HCT116 (cell line): ENCODE measurements at regions not wholly inside any gene's neighbourhood (a gene's known extent, or its start where the extent isn't known, plus 50 kb on each side); places are given as distances from the start of the nearest gene placed in this dataset.

Experiments used
- ATAC-seq: fragments of 200-7000 bp; cut with Tn5 transposase; 2 replicates; pipeline ENCODE4 v1.9.1; 2020; ENCODE audit warnings: mild to moderate bottlenecking, moderate library complexity
- BruUV-seq: library from RNA; stranded (reverse); fragments of 400-500 nt; replicated peaks from 2 replicates; lab custom pipeline; 2021; lab: Mats Ljungman, UMichigan
- CTCF ChIA-PET: fragments of 300-600 bp; sonication (Branson Sonifier 250); formaldehyde crosslinking; loops from one replicate; lab custom pipeline; 2021; ENCODE audit warnings: antibody characterized with exemption; lab: Charles Lee
- POLR2A ChIA-PET: fragments of 300-600, 350-600 bp; sonication (Branson Sonifier 250); formaldehyde crosslinking; loops from one replicate; lab custom pipeline; 2021; ENCODE audit warnings: antibody characterized with exemption; lab: Charles Lee
- RAD21 ChIA-PET, 2 experiments: fragments of 300-600 bp; sonication (Branson Sonifier 250); formaldehyde crosslinking; loops; one replicate each; lab custom pipeline; 2023; ENCODE audit warnings: low total read pairs in 2 of 2; ENCODE audit not compliant: uncharacterized antibody in 2 of 2, unreplicated experiment in 2 of 2, low non-redundant PET in 1 of 2; lab: Charles Lee
- DNase-seq: peaks from one replicate; pipeline ENCODE4 v3.0.0-alpha.2; 2010; ENCODE audit warnings: low read depth, low spot score
- H2AFZ ChIP-seq: fragments of 200-600 bp; shearing (Covaris generic), sonication (generic); 2 replicates; pipeline ENCODE4 v1.6.1; 2017; ENCODE audit warnings: low read depth, mixed run types, mixed read lengths, antibody characterized with exemption, low read length; ENCODE audit not compliant: poor library complexity, severe bottlenecking
- H3K27ac ChIP-seq: 2 replicates; pipeline ENCODE4 v1.5.1; 2012; ENCODE audit warnings: low read depth, low read length
- H3K27me3 ChIP-seq: fragments of 200-600 bp; sonication (generic); 2 replicates; pipeline ENCODE4 v1.6.1; 2016; ENCODE audit warnings: mixed run types, low read length, mixed read lengths; ENCODE audit not compliant: insufficient read depth
- H3K36me3 ChIP-seq, 2 experiments: fragments of 200-500 bp in 1 of 2; fragments of 200-600 bp in 1 of 2; sonication (Bioruptor generic) in 1 of 2; sonication (generic) in 1 of 2; 2 replicates each; pipeline versions ENCODE4 v1.5.1 to v1.6.1; 2014 to 2016; ENCODE audit warnings: low read length in 2 of 2, inconsistent platforms in 1 of 2, mixed read lengths in 1 of 2, mixed run types in 1 of 2; ENCODE audit not compliant: insufficient read depth in 2 of 2, control insufficient read depth in 1 of 2
- H3K4me1 ChIP-seq, 2 experiments: fragments of 200-600 bp in 1 of 2; sonication (generic) in 1 of 2; 2 replicates each; pipeline versions ENCODE4 v1.5.1 to v1.6.1; 2012 to 2017; ENCODE audit warnings: low read length in 2 of 2, inconsistent platforms in 1 of 2, mild to moderate bottlenecking in 1 of 2, mixed read lengths in 1 of 2, mixed run types in 1 of 2, moderate library complexity in 1 of 2; ENCODE audit not compliant: insufficient read depth in 2 of 2, control insufficient read depth in 1 of 2
- H3K4me2 ChIP-seq: fragments of 200-600 bp; sonication (generic); 2 replicates; pipeline ENCODE4 v1.6.1; 2017; ENCODE audit warnings: mixed run types, low read length, mixed read lengths
- H3K4me3 ChIP-seq, 2 experiments: fragments of 200-600 bp in 1 of 2; sonication (generic) in 1 of 2; replicated peaks in 1 of 2; 2 replicates each; pipeline ENCODE4 v1.5.1; 2011 to 2016; ENCODE audit warnings: low read length in 2 of 2, control low read depth in 1 of 2, low read depth in 1 of 2, mild to moderate bottlenecking in 1 of 2, mixed read lengths in 1 of 2, mixed run types in 1 of 2
- H3K79me2 ChIP-seq: fragments of 200-600 bp; sonication (generic); 2 replicates; pipeline ENCODE4 v1.6.1; 2017; ENCODE audit warnings: mild to moderate bottlenecking, mixed run types, low read length, moderate library complexity, mixed read lengths; ENCODE audit not compliant: insufficient read depth
- H3K9ac ChIP-seq: fragments of 200-600 bp; sonication (generic); 2 replicates; pipeline ENCODE4 v1.6.1; 2016; ENCODE audit warnings: low read length, mixed read lengths
- H3K9me2 ChIP-seq: fragments of 200-600 bp; sonication (generic), shearing (Covaris generic); 2 replicates; pipeline ENCODE4 v1.6.1; 2017; ENCODE audit warnings: mixed run types, mild to moderate bottlenecking, moderate library complexity; ENCODE audit not compliant: insufficient read depth
- H3K9me3 ChIP-seq, 2 experiments: fragments of 200-500 bp in 1 of 2; fragments of 200-600 bp in 1 of 2; sonication (Bioruptor generic) in 1 of 2; sonication (generic) in 1 of 2; 2 replicates each; pipeline ENCODE4 v1.6.1; 2014 to 2017; ENCODE audit warnings: low read length in 2 of 2, mixed read lengths in 2 of 2, inconsistent platforms in 1 of 2, low read depth in 1 of 2, mild to moderate bottlenecking in 1 of 2, mixed run types in 1 of 2, moderate library complexity in 1 of 2; ENCODE audit not compliant: control insufficient read depth in 1 of 2, insufficient read depth in 1 of 2
- H4K20me1 ChIP-seq: fragments of 200-600 bp; sonication (generic), shearing (Covaris generic); 2 replicates; pipeline ENCODE4 v1.6.1; 2017; ENCODE audit warnings: mixed run types, mild to moderate bottlenecking, moderate library complexity; ENCODE audit not compliant: insufficient read depth
- ATF3 ChIP-seq: IDR thresholded peaks from 2 replicates; pipeline ENCODE4 v1.6.1; 2012
- CBX3 ChIP-seq: IDR thresholded peaks from 2 replicates; pipeline ENCODE4 v1.6.1; 2012; ENCODE audit warnings: low read depth
- EGR1 ChIP-seq: IDR thresholded peaks from 2 replicates; pipeline ENCODE4 v1.6.1; 2012; ENCODE audit warnings: low read depth
- ELF1 ChIP-seq: IDR thresholded peaks from 2 replicates; pipeline ENCODE4 v1.6.1; 2012; ENCODE audit warnings: low read depth, borderline replicate concordance
- EZH2 ChIP-seq: fragments of 200-600 bp; sonication (generic); IDR thresholded peaks from 2 replicates; pipeline ENCODE4 v1.6.1; 2017; ENCODE audit warnings: antibody characterized with exemption, mixed run types
- JUND ChIP-seq: IDR thresholded peaks from 2 replicates; pipeline ENCODE4 v1.6.1; 2012
- MAX ChIP-seq: IDR thresholded peaks from 2 replicates; pipeline ENCODE4 v1.6.1; 2012
- POLR2A ChIP-seq: IDR thresholded peaks from 2 replicates; pipeline ENCODE4 v1.7.0; 2011; ENCODE audit warnings: borderline replicate concordance; ENCODE audit not compliant: insufficient read depth, insufficient read length; ENCODE audit errors: extremely low read depth
- REST ChIP-seq: IDR thresholded peaks from 2 replicates; pipeline ENCODE4 v1.6.1; 2012; ENCODE audit warnings: low read depth
- SIN3A ChIP-seq: IDR thresholded peaks from 2 replicates; pipeline ENCODE4 v1.6.1; 2012; ENCODE audit warnings: low read depth
- SRF ChIP-seq: IDR thresholded peaks from 2 replicates; pipeline ENCODE4 v1.6.1; 2012; ENCODE audit warnings: low read depth
- TCF7L2 ChIP-seq: IDR thresholded peaks from 2 replicates; pipeline ENCODE4 v1.7.0; 2011; ENCODE audit warnings: borderline replicate concordance, inconsistent platforms; ENCODE audit not compliant: insufficient read depth, insufficient read length; ENCODE audit errors: extremely low read depth
- ZBTB33 ChIP-seq: IDR thresholded peaks from 2 replicates; pipeline ENCODE4 v1.6.1; 2011; ENCODE audit warnings: mild to moderate bottlenecking, low read length, moderate library complexity; ENCODE audit not compliant: insufficient replicate concordance; ENCODE audit errors: extremely low read depth
- intact Hi-C: fragments of 100-400 bp; cut with micrococcal nuclease; formaldehyde crosslinking; loops from 2 replicates; pipeline ENCODE4 v1.10.0; 2022

GRCh38 chr4:116101321-116101720 lies 984.1 kb downstream of the TRAM1L1 start:
- ATAC-seq = no peak

GRCh38 chr4:116099596-116099995 lies 985.8 kb downstream of the TRAM1L1 start:
- Histone ChIP-seq H2AFZ (no peak overlapping the region), H3K9me2 (no peaks in the 10 kb centered on the region; the same call in 1 of the 2 replicates), H3K36me3 (no peaks in the 10 kb centered on the region), H3K4me3 (no peak overlapping the region), H3K27ac (no peak overlapping the region), H3K79me2 (no peaks in the 10 kb centered on the region), H3K27me3 (no peaks in the 10 kb centered on the region), H3K9me3 (peaks cover 0 to 7% of the 10 kb centered on the region in 2 experiments; a peak in 1 of 4 replicates), H3K4me1 (no peaks in the 10 kb centered on the region), H4K20me1 (no peaks in the 10 kb centered on the region), H3K9ac (no peak overlapping the region), H3K4me2 (no peak overlapping the region)
- no peak for ATAC-seq
- no peak for DNase-seq
- ChIA-PET POLR2A (no interaction called here), CTCF (no interaction called here), RAD21 (no interaction called here)
- intact Hi-C loops = no loop called here
- no TSS peak for BruUV-seq
- TF ChIP-seq SRF = no peak
- TF ChIP-seq REST = no peak
- no peak for TF ChIP-seq SIN3A
- TF ChIP-seq EZH2 = no peak
- TF ChIP-seq ELF1 = no peak
- no peak for TF ChIP-seq EGR1
- TF ChIP-seq MAX = no peak
- no peak for TF ChIP-seq POLR2A
- TF ChIP-seq JUND = no peak
- no peak for TF ChIP-seq CBX3
- TF ChIP-seq TCF7L2 = no peak

More at GRCh38 chr4:116101321-116101720, 984.1 kb downstream of the TRAM1L1 start:
- Histone ChIP-seq H3K27ac (no peak overlapping the region), H3K36me3 (no peaks in the 10 kb centered on the region), H3K9me2 (no peaks in the 10 kb centered on the region; the same call in 1 of the 2 replicates), H3K79me2 (no peaks in the 10 kb centered on the region), H3K9ac (no peak overlapping the region), H3K4me3 (no peak overlapping the region), H3K4me2 (no peak overlapping the region), H4K20me1 (no peaks in the 10 kb centered on the region), H3K9me3 (peaks cover 0 to 7% of the 10 kb centered on the region in 2 experiments; a peak in 1 of 4 replicates), H3K27me3 (no peaks in the 10 kb centered on the region), H2AFZ (no peak overlapping the region), H3K4me1 (no peaks in the 10 kb centered on the region)
- intact Hi-C loops = no loop called here
- no TSS peak for BruUV-seq
- RAD21 ChIA-PET = no interaction called here
- no peak for DNase-seq
- POLR2A ChIA-PET = no interaction called here
- TF ChIP-seq ATF3 = no peak
- TF ChIP-seq CBX3 = no peak
- no peak for TF ChIP-seq EZH2
- no peak for TF ChIP-seq ZBTB33
- CTCF ChIA-PET = no interaction called here
